OCI-LY1 (cell line): ENCODE measurements at regions not wholly inside any gene's neighbourhood (a gene's known extent, or its start where the extent isn't known, plus 50 kb on each side); places are given as distances from the start of the nearest gene placed in this dataset.

Experiments used
- H2AFZ ChIP-seq: fragments of 200-600 bp; sonication (generic), shearing (Covaris generic); 2 replicates; pipeline ENCODE4 v1.6.0; 2014; ENCODE audit warnings: antibody characterized with exemption, mild to moderate bottlenecking, low read length
- H3F3A ChIP-seq: fragments of 200-600 bp; sonication (generic), shearing (Covaris generic); 2 replicates; pipeline ENCODE4 v1.6.0; 2014; ENCODE audit warnings: mild to moderate bottlenecking, antibody characterized with exemption, low read length, moderate library complexity; ENCODE audit not compliant: insufficient read depth
- H3K27ac ChIP-seq: fragments of 200-600 bp; sonication (generic); 2 replicates; pipeline ENCODE4 v1.5.1; 2014; ENCODE audit warnings: low read length, mixed run types, mild to moderate bottlenecking, low read depth; ENCODE audit not compliant: poor library complexity, severe bottlenecking
- H3K27me3 ChIP-seq: fragments of 200-600 bp; sonication (generic); 2 replicates; pipeline ENCODE4 v1.6.0; 2014; ENCODE audit warnings: antibody characterized with exemption, mild to moderate bottlenecking, low read length, moderate library complexity; ENCODE audit not compliant: insufficient read depth
- H3K36me3 ChIP-seq: fragments of 200-600 bp; sonication (generic); 2 replicates; pipeline ENCODE4 v1.6.1; 2014; ENCODE audit warnings: mild to moderate bottlenecking, antibody characterized with exemption, low read length, moderate library complexity, mixed read lengths; ENCODE audit not compliant: insufficient read depth
- H3K4me1 ChIP-seq: fragments of 200-600 bp; sonication (generic); 2 replicates; pipeline ENCODE4 v1.5.1; 2014; ENCODE audit warnings: mild to moderate bottlenecking, low read length, moderate library complexity; ENCODE audit not compliant: insufficient read depth, severe bottlenecking
- H3K4me2 ChIP-seq: fragments of 200-600 bp; sonication (generic), shearing (Covaris generic); 2 replicates; pipeline ENCODE4 v1.6.1; 2014; ENCODE audit warnings: low read length
- H3K4me3 ChIP-seq: fragments of 200-600 bp; sonication (generic); 2 replicates; pipeline ENCODE4 v1.5.1; 2014; ENCODE audit warnings: low read length, low read depth, mild to moderate bottlenecking, mixed read lengths; ENCODE audit not compliant: poor library complexity, severe bottlenecking
- H3K79me2 ChIP-seq: fragments of 200-600 bp; shearing (Covaris generic); 2 replicates; pipeline ENCODE4 v1.6.1; 2016; ENCODE audit warnings: mixed run types, low read length, mixed read lengths; ENCODE audit not compliant: insufficient read depth
- H3K9ac ChIP-seq: fragments of 200-600 bp; sonication (generic), shearing (Covaris generic); 2 replicates; pipeline ENCODE4 v1.6.1; 2014; ENCODE audit warnings: mild to moderate bottlenecking, low read length, mixed read lengths
- H3K9me2 ChIP-seq: fragments of 200-600 bp; sonication (generic), shearing (Covaris generic); 2 replicates; pipeline ENCODE4 v1.6.1; 2014; ENCODE audit warnings: low read depth, mild to moderate bottlenecking, low read length, mixed read lengths
- H3K9me3 ChIP-seq: fragments of 200-600 bp; shearing (Covaris generic); 2 replicates; pipeline ENCODE4 v1.6.1; 2014; ENCODE audit warnings: low read length, mixed read lengths
- H4K20me1 ChIP-seq: fragments of 200-600 bp; sonication (generic), shearing (Covaris generic); 2 replicates; pipeline ENCODE4 v1.6.0; 2016; ENCODE audit warnings: mild to moderate bottlenecking, low read length; ENCODE audit not compliant: insufficient read depth
- EZH2 ChIP-seq: fragments of 200-600 bp; sonication (generic), shearing (Covaris generic); IDR thresholded peaks from 2 replicates; pipeline ENCODE4 v1.8.0; 2017; ENCODE audit warnings: borderline replicate concordance, mixed run types, mild to moderate bottlenecking, antibody characterized with exemption, low read length, moderate library complexity, mixed read lengths
- TF ChIP-seq, protein P1 (sequence below): fragments of 200-600 bp; sonication (generic), shearing (Covaris generic); IDR thresholded peaks from 2 replicates; pipeline ENCODE4 v1.5.1; 2017; ENCODE audit warnings: mild to moderate bottlenecking, antibody characterized with exemption, low read length, moderate library complexity, mixed read lengths

DNA sequence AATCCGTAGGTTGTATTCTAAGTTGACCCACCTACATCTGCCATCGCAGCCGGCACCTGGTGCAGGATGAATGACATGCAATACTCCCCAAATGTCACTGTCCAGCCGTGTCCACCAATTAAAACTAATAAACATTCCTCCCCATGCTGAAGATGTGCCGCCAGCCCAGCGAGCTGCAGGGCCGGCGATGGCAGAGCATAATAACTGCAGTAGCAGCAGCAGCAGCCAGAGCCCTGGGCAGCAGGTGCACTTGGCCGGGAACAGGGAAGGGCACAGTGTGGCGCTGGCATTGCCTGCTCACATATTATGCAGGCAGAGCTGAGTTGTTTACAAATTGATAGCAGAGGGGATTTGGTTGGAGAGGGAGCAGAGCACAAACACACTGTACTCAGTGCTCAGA, 754.9 kb downstream of the OLFM4 start:
- no peak overlapping the region for H3K27ac ChIP-seq
- no peaks in the 10 kb centered on the region for H3K79me2 ChIP-seq
- H3K4me1 ChIP-seq = no peaks in the 10 kb centered on the region
- H3K4me3 ChIP-seq = no peak overlapping the region
- no peaks in the 10 kb centered on the region for H3K27me3 ChIP-seq
- TF ChIP-seq EZH2 = no peak
- TF ChIP-seq, protein P1, sequence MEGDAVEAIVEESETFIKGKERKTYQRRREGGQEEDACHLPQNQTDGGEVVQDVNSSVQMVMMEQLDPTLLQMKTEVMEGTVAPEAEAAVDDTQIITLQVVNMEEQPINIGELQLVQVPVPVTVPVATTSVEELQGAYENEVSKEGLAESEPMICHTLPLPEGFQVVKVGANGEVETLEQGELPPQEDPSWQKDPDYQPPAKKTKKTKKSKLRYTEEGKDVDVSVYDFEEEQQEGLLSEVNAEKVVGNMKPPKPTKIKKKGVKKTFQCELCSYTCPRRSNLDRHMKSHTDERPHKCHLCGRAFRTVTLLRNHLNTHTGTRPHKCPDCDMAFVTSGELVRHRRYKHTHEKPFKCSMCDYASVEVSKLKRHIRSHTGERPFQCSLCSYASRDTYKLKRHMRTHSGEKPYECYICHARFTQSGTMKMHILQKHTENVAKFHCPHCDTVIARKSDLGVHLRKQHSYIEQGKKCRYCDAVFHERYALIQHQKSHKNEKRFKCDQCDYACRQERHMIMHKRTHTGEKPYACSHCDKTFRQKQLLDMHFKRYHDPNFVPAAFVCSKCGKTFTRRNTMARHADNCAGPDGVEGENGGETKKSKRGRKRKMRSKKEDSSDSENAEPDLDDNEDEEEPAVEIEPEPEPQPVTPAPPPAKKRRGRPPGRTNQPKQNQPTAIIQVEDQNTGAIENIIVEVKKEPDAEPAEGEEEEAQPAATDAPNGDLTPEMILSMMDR = no peak
- no peak overlapping the region for H3K9ac ChIP-seq
- no peaks in the 10 kb centered on the region for H3K9me3 ChIP-seq
- no peak overlapping the region for H3K4me2 ChIP-seq
- H3F3A ChIP-seq = no peaks in the 10 kb centered on the region
- H2AFZ ChIP-seq = no peak overlapping the region
- H3K36me3 ChIP-seq = no peaks in the 10 kb centered on the region
- H4K20me1 ChIP-seq = no peaks in the 10 kb centered on the region
- H3K9me2 ChIP-seq = no peaks in the 10 kb centered on the region

- Histone ChIP-seq H3F3A (no peaks in the 10 kb centered on the region), H4K20me1 (no peaks in the 10 kb centered on the region), H3K9me3 (no peaks in the 10 kb centered on the region), H3K36me3 (no peaks in the 10 kb centered on the region), H2AFZ (no peak overlapping the region), H3K9ac (no peak overlapping the region), H3K27ac (no peak overlapping the region), H3K9me2 (no peaks in the 10 kb centered on the region), H3K27me3 (no peaks in the 10 kb centered on the region), H3K4me3 (no peak overlapping the region), H3K79me2 (no peaks in the 10 kb centered on the region), H3K4me2 (no peak overlapping the region), H3K4me1 (no peaks in the 10 kb centered on the region)
- TF ChIP-seq EZH2 = no peak
These were observed 759.7 kb downstream of the OLFM4 start for GRCh38 chr13:53788286-53788685.

GRCh38 chr13:53800011-53800410, 771.4 kb downstream of the OLFM4 start:
- no peak overlapping the region for H3K4me2 ChIP-seq
- H3K9me3 ChIP-seq = no peaks in the 10 kb centered on the region
- H3K27me3 ChIP-seq = no peaks in the 10 kb centered on the region
- no peak overlapping the region for H3K4me3 ChIP-seq
- no peak overlapping the region for H2AFZ ChIP-seq
- H3K27ac ChIP-seq = no peak overlapping the region
- no peak overlapping the region for H3K9ac ChIP-seq
- no peaks in the 10 kb centered on the region for H4K20me1 ChIP-seq
- H3K9me2 ChIP-seq = no peaks in the 10 kb centered on the region
- TF ChIP-seq EZH2 = no peak
- TF ChIP-seq, protein P1 = no peak
- no peaks in the 10 kb centered on the region for H3K36me3 ChIP-seq
- H3K79me2 ChIP-seq = no peaks in the 10 kb centered on the region
- no peaks in the 10 kb centered on the region for H3F3A ChIP-seq
- H3K4me1 ChIP-seq = no peaks in the 10 kb centered on the region

- Histone ChIP-seq H3K27ac (no peak overlapping the region), H3K79me2 (no peaks in the 10 kb centered on the region), H3K9ac (no peak overlapping the region), H4K20me1 (no peaks in the 10 kb centered on the region), H3K4me3 (no peak overlapping the region), H3K4me1 (no peaks in the 10 kb centered on the region), H3K27me3 (no peaks in the 10 kb centered on the region), H3K4me2 (no peak overlapping the region), H3K36me3 (no peaks in the 10 kb centered on the region), H2AFZ (no peak overlapping the region), H3K9me2 (no peaks in the 10 kb centered on the region), H3K9me3 (no peaks in the 10 kb centered on the region), H3F3A (no peaks in the 10 kb centered on the region)
- TF ChIP-seq, protein P1 = no peak
- no peak for TF ChIP-seq EZH2
These were observed 778.7 kb downstream of the OLFM4 start for GRCh38 chr13:53807251-53807834.
